ENCODE measurements at regions not wholly inside any gene's neighbourhood (a gene's known extent, or its start where the extent isn't known, plus 50 kb on each side); places are given as distances from the start of the nearest gene placed in this dataset.

DNA sequence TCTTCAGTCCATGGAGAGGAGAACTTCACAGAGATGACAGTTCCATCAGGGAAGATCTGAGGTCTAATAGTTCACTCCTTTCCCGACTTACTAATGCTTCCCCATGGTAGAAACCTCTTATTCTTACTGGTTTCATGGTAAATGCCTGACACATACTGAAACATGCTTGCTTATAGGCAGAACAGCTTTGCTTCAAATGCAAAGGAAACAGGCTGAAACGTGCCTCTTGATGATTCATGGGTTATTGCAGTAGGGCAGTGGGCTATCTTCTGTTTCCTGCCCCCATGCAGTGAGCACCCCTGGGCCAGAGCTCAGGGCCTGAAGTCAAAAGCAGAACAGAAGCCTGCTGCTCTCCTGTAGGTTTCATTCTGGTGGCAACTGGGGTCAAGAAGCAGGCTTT, 223.5 kb downstream of the RDH14 start:
- TF ChIP-seq EZH2 (IDR thresholded peaks at IDR 0.05; ENCODE audit: insufficient read depth, poor library complexity, severe bottlenecking) (no peak), EZH2phosphoT487 (IDR thresholded peaks at IDR 0.05; ENCODE audit: insufficient read depth, low read depth) (no peak)

Data from GM23248 (cell line).